NCI-H82 (cell line): ENCODE measurements at regions not wholly inside any gene's neighbourhood (a gene's known extent, or its start where the extent isn't known, plus 50 kb on each side); places are given as distances from the start of the nearest gene placed in this dataset.

Experiments
- DNase-seq: peaks from one replicate; lab custom pipeline; 2025; lab: John Stamatoyannopoulos, UW

- no peak for DNase-seq
Measured at GRCh38 chr14:31965735-31966598, 111.1 kb upstream of the ARHGAP5 start.

- no peak for DNase-seq
Measured at GRCh38 chr14:31966896-31967668, 110.0 kb upstream of the ARHGAP5 start.

- no peak for DNase-seq
Measured at GRCh38 chr14:31967669-31967975, 109.5 kb upstream of the ARHGAP5 start.

- DNase-seq = no peak
Measured at GRCh38 chr14:31968107-31968810, 108.8 kb upstream of the ARHGAP5 start.

GRCh38 chr14:31968956-31969698, 108.0 kb upstream of the ARHGAP5 start:
- no peak for DNase-seq

GRCh38 chr14:31969699-31970240, 107.3 kb upstream of the ARHGAP5 start:
- no peak for DNase-seq

GRCh38 chr14:31970744-31971143, 106.4 kb upstream of the ARHGAP5 start:
- no peak for DNase-seq

GRCh38 chr14:31971612-31972011, 105.5 kb upstream of the ARHGAP5 start:
- no peak for DNase-seq

- DNase-seq = no peak
Measured at GRCh38 chr14:31977001-31977556, 100.0 kb upstream of the ARHGAP5 start.

- no peak for DNase-seq
Measured at GRCh38 chr14:31978423-31978822, 98.7 kb upstream of the ARHGAP5 start.

GRCh38 chr14:31982642-31983041, 94.5 kb upstream of the ARHGAP5 start:
- DNase-seq = no peak

GRCh38 chr14:31986405-31986804, 90.7 kb upstream of the ARHGAP5 start:
- DNase-seq = no peak

GRCh38 chr14:31987721-31988120, 89.4 kb upstream of the ARHGAP5 start:
- no peak for DNase-seq

GRCh38 chr14:31988244-31988643, 88.9 kb upstream of the ARHGAP5 start:
- DNase-seq = no peak

GRCh38 chr14:31990183-31990857, 86.8 kb upstream of the ARHGAP5 start:
- DNase-seq = peak; percentile 74

GRCh38 chr14:31990926-31991572, 86.1 kb upstream of the ARHGAP5 start:
- DNase-seq = no peak

- DNase-seq = no peak
Measured at GRCh38 chr14:31992011-31992447, 85.1 kb upstream of the ARHGAP5 start.

- DNase-seq = no peak
Measured at GRCh38 chr14:31993521-31993951, 83.6 kb upstream of the ARHGAP5 start.

- DNase-seq = peak; percentile 15
Measured at GRCh38 chr14:31994391-31995033, 82.6 kb upstream of the ARHGAP5 start.

GRCh38 chr14:32003585-32003984, 73.5 kb upstream of the ARHGAP5 start:
- no peak for DNase-seq
